HFF-Myc (cell line): ENCODE measurements at regions not wholly inside any gene's neighbourhood (a gene's known extent, or its start where the extent isn't known, plus 50 kb on each side); places are given as distances from the start of the nearest gene placed in this dataset.

Source experiments
- DNase-seq: peaks from one replicate; pipeline ENCODE4 v3.0.0-alpha.2; 2011; ENCODE audit warnings: low read depth; ENCODE audit errors: extremely low read depth
- H3K4me3 ChIP-seq: replicated peaks from 2 replicates; pipeline ENCODE4 v1.5.1; 2011; ENCODE audit warnings: low read depth, mild to moderate bottlenecking, control low read depth, low read length
- TF ChIP-seq, protein P1 (sequence below): IDR thresholded peaks from 2 replicates; pipeline ENCODE4 v1.5.1; 2012; ENCODE audit warnings: mild to moderate bottlenecking, low read depth, low read length, control low read depth; ENCODE audit errors: missing control alignments

GRCh38 chr21:14716761-14717396 is 170.8 kb upstream of the SAMSN1 start:
- TF ChIP-seq, protein P1, sequence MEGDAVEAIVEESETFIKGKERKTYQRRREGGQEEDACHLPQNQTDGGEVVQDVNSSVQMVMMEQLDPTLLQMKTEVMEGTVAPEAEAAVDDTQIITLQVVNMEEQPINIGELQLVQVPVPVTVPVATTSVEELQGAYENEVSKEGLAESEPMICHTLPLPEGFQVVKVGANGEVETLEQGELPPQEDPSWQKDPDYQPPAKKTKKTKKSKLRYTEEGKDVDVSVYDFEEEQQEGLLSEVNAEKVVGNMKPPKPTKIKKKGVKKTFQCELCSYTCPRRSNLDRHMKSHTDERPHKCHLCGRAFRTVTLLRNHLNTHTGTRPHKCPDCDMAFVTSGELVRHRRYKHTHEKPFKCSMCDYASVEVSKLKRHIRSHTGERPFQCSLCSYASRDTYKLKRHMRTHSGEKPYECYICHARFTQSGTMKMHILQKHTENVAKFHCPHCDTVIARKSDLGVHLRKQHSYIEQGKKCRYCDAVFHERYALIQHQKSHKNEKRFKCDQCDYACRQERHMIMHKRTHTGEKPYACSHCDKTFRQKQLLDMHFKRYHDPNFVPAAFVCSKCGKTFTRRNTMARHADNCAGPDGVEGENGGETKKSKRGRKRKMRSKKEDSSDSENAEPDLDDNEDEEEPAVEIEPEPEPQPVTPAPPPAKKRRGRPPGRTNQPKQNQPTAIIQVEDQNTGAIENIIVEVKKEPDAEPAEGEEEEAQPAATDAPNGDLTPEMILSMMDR, result no peak
- DNase-seq, result no peak
- H3K4me3 ChIP-seq, result no peak overlapping the region

DNA sequence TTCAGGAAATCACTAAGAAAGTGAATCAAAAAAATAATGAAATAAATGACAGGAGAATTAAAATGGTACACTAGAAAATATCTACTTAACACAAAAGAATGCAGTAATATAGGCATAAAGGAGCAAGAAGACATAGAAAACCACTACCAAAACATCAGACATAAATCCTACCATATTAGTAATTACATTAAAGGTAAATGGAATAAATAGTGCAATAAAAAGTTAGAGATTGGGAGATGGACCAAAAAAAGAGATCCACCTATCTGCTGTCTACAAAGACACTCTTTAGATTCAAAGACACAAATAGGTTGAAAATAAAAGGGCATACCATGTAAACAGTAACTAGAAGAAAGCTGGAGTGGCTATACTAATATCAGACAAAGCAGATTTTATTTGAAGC is 167.0 kb upstream of the SAMSN1 start:
- TF ChIP-seq, protein P1, result no peak
- no peak overlapping the region for H3K4me3 ChIP-seq
- no peak for DNase-seq

- no peak overlapping the region for H3K4me3 ChIP-seq
- no peak for DNase-seq
- TF ChIP-seq, protein P1, result no peak
Observed at GRCh38 chr21:14712121-14712715, 166.1 kb upstream of the SAMSN1 start.

GRCh38 chr21:14711287-14711686 is 165.2 kb upstream of the SAMSN1 start:
- H3K4me3 ChIP-seq, result no peak overlapping the region
- no peak for DNase-seq
- TF ChIP-seq, protein P1, result no peak

GRCh38 chr21:14707511-14708020 is 161.5 kb upstream of the SAMSN1 start:
- no peak for DNase-seq
- TF ChIP-seq, protein P1, result no peak
- no peak overlapping the region for H3K4me3 ChIP-seq

GRCh38 chr21:14706712-14707510 is 160.8 kb upstream of the SAMSN1 start:
- TF ChIP-seq, protein P1, result no peak
- no peak overlapping the region for H3K4me3 ChIP-seq
- DNase-seq, result no peak
